GM12891 (cell line): ENCODE measurements at regions not wholly inside any gene's neighbourhood (a gene's known extent, or its start where the extent isn't known, plus 50 kb on each side); places are given as distances from the start of the nearest gene placed in this dataset.
A peak's percentile ranks its signal among the peaks of the same experiment; 100 is the strongest.

Experiments used
- DNase-seq: peaks from one replicate; pipeline ENCODE4 v3.0.0; 2011; ENCODE audit warnings: low spot score; ENCODE audit not compliant: insufficient read length
- FAIRE-seq: peaks from 2 replicates; lab custom pipeline; 2011; peaks lifted over from hg19 to GRCh38; lab: Jason Lieb, UNC
- PAX5 ChIP-seq: IDR thresholded peaks from 2 replicates; pipeline ENCODE4 v1.6.1; 2011; ENCODE audit warnings: low read length, moderate library complexity, mild to moderate bottlenecking; ENCODE audit not compliant: insufficient read depth, severe bottlenecking
- POLR2A ChIP-seq: IDR thresholded peaks from 2 replicates; pipeline ENCODE4 v1.6.1; 2011; ENCODE audit warnings: low read depth, low read length, control low read depth
- POLR2AphosphoS5 ChIP-seq: IDR thresholded peaks from 2 replicates; pipeline ENCODE4 v1.6.1; 2011; ENCODE audit warnings: low read depth, low read length, control low read depth
- POU2F2 ChIP-seq: IDR thresholded peaks from 2 replicates; pipeline ENCODE4 v1.6.1; 2011; ENCODE audit warnings: low read depth, mild to moderate bottlenecking, control low read depth, low read length, moderate library complexity
- SPI1 ChIP-seq: IDR thresholded peaks from 2 replicates; pipeline ENCODE4 v1.6.1; 2011; ENCODE audit warnings: low read depth, low read length, control low read depth
- TAF1 ChIP-seq: IDR thresholded peaks from 2 replicates; pipeline ENCODE4 v1.6.1; 2011; ENCODE audit warnings: low read depth, low read length, control low read depth

GRCh38 chr4:60562334-60562733, 637.8 kb upstream of the ADGRL3 start:
- no peak for TF ChIP-seq TAF1
- TF ChIP-seq PAX5: no peak
- no peak for TF ChIP-seq POLR2A
- TF ChIP-seq POLR2AphosphoS5: no peak
- no peak for TF ChIP-seq POU2F2
- peak; percentile 68 for TF ChIP-seq SPI1
- no peak for DNase-seq

GRCh38 chr4:60565558-60565957, 634.6 kb upstream of the ADGRL3 start:
- DNase-seq (no peak), FAIRE-seq (no peak)
- TF ChIP-seq POLR2AphosphoS5 (no peak), POU2F2 (no peak), PAX5 (no peak), POLR2A (no peak), TAF1 (no peak), SPI1 (no peak)

More at GRCh38 chr4:60562334-60562733, 637.8 kb upstream of the ADGRL3 start:
- FAIRE-seq: no peak

- TF ChIP-seq POLR2A: no peak
- no peak for TF ChIP-seq POU2F2
- TF ChIP-seq TAF1: no peak
- no peak for FAIRE-seq
Measured at GRCh38 chr4:60575336-60575735, 624.8 kb upstream of the ADGRL3 start.

GRCh38 chr4:60579335-60579734, 620.8 kb upstream of the ADGRL3 start:
- FAIRE-seq: no peak
- no peak for DNase-seq
- TF ChIP-seq POLR2AphosphoS5: no peak
- TF ChIP-seq TAF1: no peak
- no peak for TF ChIP-seq POLR2A
- no peak for TF ChIP-seq POU2F2
- TF ChIP-seq SPI1: no peak
- TF ChIP-seq PAX5: no peak

More at GRCh38 chr4:60575336-60575735, 624.8 kb upstream of the ADGRL3 start:
- DNase-seq: no peak

GRCh38 chr4:60581919-60582536, 618.1 kb upstream of the ADGRL3 start:
- FAIRE-seq (no peak), DNase-seq (no peak)
- TF ChIP-seq POLR2A (no peak), POU2F2 (no peak), POLR2AphosphoS5 (no peak), TAF1 (no peak)

GRCh38 chr4:60588556-60588955, 611.6 kb upstream of the ADGRL3 start:
- TF ChIP-seq PAX5: no peak
- TF ChIP-seq TAF1: no peak
- TF ChIP-seq POU2F2: no peak
- TF ChIP-seq SPI1: no peak
- no peak for TF ChIP-seq POLR2A
- TF ChIP-seq POLR2AphosphoS5: no peak
- no peak for DNase-seq
- no peak for FAIRE-seq

GRCh38 chr4:60589425-60589824, 610.7 kb upstream of the ADGRL3 start:
- DNase-seq (no peak), FAIRE-seq (no peak)
- no peak for TF ChIP-seq TAF1
- no peak for TF ChIP-seq PAX5
- TF ChIP-seq SPI1: no peak
- no peak for TF ChIP-seq POLR2AphosphoS5
- no peak for TF ChIP-seq POLR2A
- no peak for TF ChIP-seq POU2F2

GRCh38 chr4:60590116-60590515, 610.0 kb upstream of the ADGRL3 start:
- TF ChIP-seq POLR2A (no peak), PAX5 (no peak), POU2F2 (no peak), TAF1 (no peak), SPI1 (no peak), POLR2AphosphoS5 (no peak)
- no peak for FAIRE-seq
- no peak for DNase-seq

- no peak for DNase-seq
- no peak for FAIRE-seq
- TF ChIP-seq PAX5 (no peak), POLR2AphosphoS5 (no peak), TAF1 (no peak), SPI1 (no peak), POLR2A (no peak), POU2F2 (no peak)
Measured at GRCh38 chr4:60605646-60606354, 594.3 kb upstream of the ADGRL3 start.

GRCh38 chr4:60611762-60612496, 588.2 kb upstream of the ADGRL3 start:
- no peak for DNase-seq
- no peak for TF ChIP-seq POLR2AphosphoS5
- TF ChIP-seq TAF1: no peak
- TF ChIP-seq POU2F2: no peak
- no peak for TF ChIP-seq POLR2A
- no peak for TF ChIP-seq PAX5
- TF ChIP-seq SPI1: no peak
- no peak for FAIRE-seq
